H9 (cell line): ENCODE measurements at regions not wholly inside any gene's neighbourhood (a gene's known extent, or its start where the extent isn't known, plus 50 kb on each side); places are given as distances from the start of the nearest gene placed in this dataset.

Source experiments
- DNase-seq: peaks from one replicate; pipeline ENCODE4 v3.0.0-alpha.2; 2017
- H2AFZ ChIP-seq: one replicate; pipeline ENCODE4 v1.6.1; 2013; ENCODE audit warnings: mild to moderate bottlenecking, low read length, control low read depth, moderate library complexity
- H2AK5ac ChIP-seq: 2 replicates; pipeline ENCODE4 v1.6.1; 2013; ENCODE audit warnings: low read length, control low read depth, mixed read lengths; ENCODE audit not compliant: insufficient read length
- H2BK120ac ChIP-seq: one replicate; pipeline ENCODE4 v1.6.1; 2013; ENCODE audit warnings: low read depth, mild to moderate bottlenecking, low read length, control low read depth, inconsistent platforms; ENCODE audit not compliant: poor library complexity, severe bottlenecking
- H2BK12ac ChIP-seq: 2 replicates; pipeline ENCODE4 v1.6.1; 2013; ENCODE audit warnings: low read length, control low read depth, mixed read lengths, low read depth; ENCODE audit not compliant: insufficient read length
- H2BK15ac ChIP-seq: 2 replicates; pipeline ENCODE4 v1.6.1; 2013; ENCODE audit warnings: low read depth, low read length, control low read depth
- H2BK20ac ChIP-seq: one replicate; pipeline ENCODE4 v1.6.1; 2013; ENCODE audit warnings: low read depth, mild to moderate bottlenecking, low read length, control low read depth, inconsistent platforms; ENCODE audit not compliant: poor library complexity, severe bottlenecking
- H2BK5ac ChIP-seq: 2 replicates; pipeline ENCODE4 v1.6.1; 2013; ENCODE audit warnings: low read length, control low read depth, mixed read lengths; ENCODE audit not compliant: insufficient read length
- H3K14ac ChIP-seq: 2 replicates; pipeline ENCODE4 v1.6.1; 2013; ENCODE audit warnings: low read length, control low read depth; ENCODE audit not compliant: insufficient read depth
- H3K18ac ChIP-seq: 2 replicates; pipeline ENCODE4 v1.6.1; 2013; ENCODE audit warnings: low read depth, mild to moderate bottlenecking, mixed read lengths, low read length, control low read depth; ENCODE audit not compliant: insufficient read length
- H3K23ac ChIP-seq: 2 replicates; pipeline ENCODE4 v1.6.1; 2013; ENCODE audit warnings: low read length, control low read depth, mixed read lengths, low read depth; ENCODE audit not compliant: insufficient read length
- H3K23me2 ChIP-seq: 2 replicates; pipeline ENCODE4 v1.6.1; 2013; ENCODE audit warnings: low read depth, mild to moderate bottlenecking, mixed read lengths, low read length, control low read depth; ENCODE audit not compliant: insufficient read length, poor library complexity, severe bottlenecking
- H3K27ac ChIP-seq: 2 replicates; pipeline ENCODE4 v1.5.1; 2013; ENCODE audit warnings: low read length, control low read depth, mixed read lengths, low read depth; ENCODE audit not compliant: insufficient read length
- H3K27me3 ChIP-seq: 2 replicates; pipeline ENCODE4 v1.6.1; 2013; ENCODE audit warnings: low read length, control low read depth, inconsistent platforms; ENCODE audit not compliant: insufficient read depth
- H3K4ac ChIP-seq: 2 replicates; pipeline ENCODE4 v1.6.1; 2013; ENCODE audit warnings: low read depth, mild to moderate bottlenecking, control low read depth, inconsistent platforms, low read length, moderate library complexity
- H3K4me1 ChIP-seq: 2 replicates; pipeline ENCODE4 v1.6.1; 2013; ENCODE audit warnings: low read length, control low read depth, inconsistent platforms; ENCODE audit not compliant: insufficient read depth
- H3K4me2 ChIP-seq: 2 replicates; pipeline ENCODE4 v1.6.1; 2013; ENCODE audit warnings: low read length, control low read depth, mixed read lengths; ENCODE audit not compliant: insufficient read length, insufficient read depth
- H3K56ac ChIP-seq: 2 replicates; pipeline ENCODE4 v1.6.1; 2013; ENCODE audit warnings: low read depth, mild to moderate bottlenecking, mixed read lengths, low read length, control low read depth; ENCODE audit not compliant: insufficient read length
- H3K79me1 ChIP-seq: 2 replicates; pipeline ENCODE4 v1.6.1; 2013; ENCODE audit warnings: low read depth, mild to moderate bottlenecking, moderate library complexity, low read length, control low read depth, inconsistent platforms; ENCODE audit not compliant: insufficient read depth, poor library complexity, severe bottlenecking
- H3K79me2 ChIP-seq: 2 replicates; pipeline ENCODE4 v1.6.1; 2013; ENCODE audit warnings: low read length, control low read depth, inconsistent platforms; ENCODE audit not compliant: insufficient read depth
- H3K9ac ChIP-seq: 2 replicates; pipeline ENCODE4 v1.6.1; 2013; ENCODE audit warnings: low read length, control low read depth, mixed read lengths; ENCODE audit not compliant: insufficient read length; ENCODE audit errors: extremely low read depth
- H3K9me3 ChIP-seq: one replicate; pipeline ENCODE4 v1.6.1; 2013; ENCODE audit warnings: low read depth, low read length, inconsistent platforms; ENCODE audit not compliant: control insufficient read depth
- H3T11ph ChIP-seq: one replicate; pipeline ENCODE4 v1.6.1; 2013; ENCODE audit warnings: mild to moderate bottlenecking, low read length, control low read depth, inconsistent platforms
- H4K20me1 ChIP-seq: one replicate; pipeline ENCODE4 v1.6.1; 2013; ENCODE audit not compliant: control insufficient read depth, insufficient read length, insufficient read depth
- H4K5ac ChIP-seq: 2 replicates; pipeline ENCODE4 v1.6.1; 2013; ENCODE audit warnings: low read depth, mild to moderate bottlenecking, mixed read lengths, low read length, control low read depth; ENCODE audit not compliant: insufficient read length
- H4K8ac ChIP-seq: replicated peaks from 2 replicates; pipeline ENCODE4 v1.6.1; 2013; ENCODE audit warnings: low read length, control low read depth, mixed read lengths, low read depth; ENCODE audit not compliant: insufficient read length
- H4K91ac ChIP-seq: 2 replicates; pipeline ENCODE4 v1.6.1; 2013; ENCODE audit warnings: low read depth, mild to moderate bottlenecking, moderate library complexity, mixed read lengths, low read length, control low read depth; ENCODE audit not compliant: insufficient read length
- H3K27ac Mint-ChIP-seq, 3 experiments: 2 replicates in 2 of 3; 3 replicates in 1 of 3; pipeline ENCODE4 v1.8.0; 2020 to 2021; ENCODE audit warnings: mixed read lengths in 3 of 3, mild to moderate bottlenecking in 1 of 3, moderate library complexity in 1 of 3
- H3K27me3 Mint-ChIP-seq: 2 replicates; pipeline ENCODE4 v1.8.0; 2021; ENCODE audit warnings: low read depth, mild to moderate bottlenecking, moderate library complexity, mixed read lengths
- H3K36me3 Mint-ChIP-seq, 3 experiments: 2 replicates in 2 of 3; 3 replicates in 1 of 3; pipeline ENCODE4 v1.8.0; 2020 to 2021; ENCODE audit warnings: low read depth in 3 of 3, mixed read lengths in 3 of 3; ENCODE audit not compliant: insufficient read depth in 1 of 3
- H3K4me1 Mint-ChIP-seq, 2 experiments: 2 replicates each; pipeline ENCODE4 v1.8.0; 2020; ENCODE audit warnings: mixed read lengths in 2 of 2
- H3K4me3 Mint-ChIP-seq, 2 experiments: 2 replicates in 1 of 2; 3 replicates in 1 of 2; pipeline ENCODE4 v1.8.0; 2020 to 2021; ENCODE audit warnings: mild to moderate bottlenecking in 2 of 2, mixed read lengths in 2 of 2, moderate library complexity in 1 of 2
- H3K9me3 Mint-ChIP-seq, 2 experiments: 2 replicates in 1 of 2; 3 replicates in 1 of 2; pipeline ENCODE4 v1.8.0; 2020; ENCODE audit warnings: mild to moderate bottlenecking in 2 of 2, mixed read lengths in 2 of 2, moderate library complexity in 1 of 2
- WGBS: extraction: QIAGEN DNeasy Blood & Tissue Kit; methylation state at CpG from one replicate; pipeline ENCODE4 v1.1.7; 2013; ENCODE audit warnings: missing lambda C conversion rate, low lambda C conversion rate, mixed read lengths; ENCODE audit not compliant: insufficient read length; ENCODE audit errors: extremely low coverage; 5-methylcytosine and 5-hydroxymethylcytosine counted together
- TF ChIP-seq, protein P1 (sequence below): fragments of 200-600 bp; sonication (generic); conservative IDR thresholded peaks from 3 replicates; pipeline ENCODE4 v1.8.0; 2021; ENCODE audit warnings: antibody characterized with exemption, mild to moderate bottlenecking

DNA sequence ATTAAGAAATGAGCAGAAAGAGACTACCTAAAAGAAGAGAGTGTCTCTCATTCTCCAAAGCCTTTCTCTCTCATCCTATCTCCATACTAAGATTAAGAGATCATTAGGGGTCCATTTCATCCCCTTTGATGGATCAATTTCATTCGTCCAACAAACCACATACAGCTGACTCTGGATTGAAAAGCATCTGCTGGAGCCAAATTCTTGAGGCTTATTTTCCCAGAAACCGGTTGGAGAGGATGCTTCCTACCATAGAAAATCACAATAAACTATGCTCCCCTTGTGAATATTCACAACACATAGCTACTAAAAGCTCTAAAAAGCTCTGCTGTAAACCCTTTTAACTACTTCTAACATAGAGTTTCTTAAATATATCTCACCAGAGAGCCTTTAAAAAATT is 755.0 kb upstream of the ZNF608 start:
- Histone ChIP-seq H3K79me2 (no peaks in the 10 kb centered on the region), H3K9ac (no peak overlapping the region), H3K56ac (no peak overlapping the region), H3K18ac (no peak overlapping the region), H2AFZ (no peak overlapping the region), H3K23ac (no peak overlapping the region), H2BK15ac (no peak overlapping the region), H3K79me1 (no peaks in the 10 kb centered on the region), H3K4me1 (peaks cover 2% of the 10 kb centered on the region; the same call in 1 of the 2 replicates), H4K5ac (no peak overlapping the region), H2BK5ac (no peak overlapping the region), H4K20me1 (no peaks in the 10 kb centered on the region), H2BK120ac (no peak overlapping the region), H4K91ac (no peak overlapping the region), H2BK20ac (no peak overlapping the region), H2AK5ac (no peak overlapping the region), H3K4ac (no peak overlapping the region), H3K27ac (no peak overlapping the region), H3K4me2 (no peak overlapping the region), H3T11ph (no peak overlapping the region), H3K14ac (no peak overlapping the region), H2BK12ac (no peak overlapping the region), H3K23me2 (no peaks in the 10 kb centered on the region), H4K8ac (no peak overlapping the region), H3K9me3 (no peaks in the 10 kb centered on the region), H3K27me3 (no peaks in the 10 kb centered on the region)
- Mint-ChIP-seq H3K4me3 (no peak overlapping the region), H3K4me1 (peaks cover 17 to 27% of the 10 kb centered on the region in 2 experiments), H3K27ac (no peak overlapping the region), H3K36me3 (no peaks in the 10 kb centered on the region), H3K27me3 (no peaks in the 10 kb centered on the region), H3K9me3 (no peaks in the 10 kb centered on the region)
- DNase-seq = no peak
- TF ChIP-seq, protein P1, sequence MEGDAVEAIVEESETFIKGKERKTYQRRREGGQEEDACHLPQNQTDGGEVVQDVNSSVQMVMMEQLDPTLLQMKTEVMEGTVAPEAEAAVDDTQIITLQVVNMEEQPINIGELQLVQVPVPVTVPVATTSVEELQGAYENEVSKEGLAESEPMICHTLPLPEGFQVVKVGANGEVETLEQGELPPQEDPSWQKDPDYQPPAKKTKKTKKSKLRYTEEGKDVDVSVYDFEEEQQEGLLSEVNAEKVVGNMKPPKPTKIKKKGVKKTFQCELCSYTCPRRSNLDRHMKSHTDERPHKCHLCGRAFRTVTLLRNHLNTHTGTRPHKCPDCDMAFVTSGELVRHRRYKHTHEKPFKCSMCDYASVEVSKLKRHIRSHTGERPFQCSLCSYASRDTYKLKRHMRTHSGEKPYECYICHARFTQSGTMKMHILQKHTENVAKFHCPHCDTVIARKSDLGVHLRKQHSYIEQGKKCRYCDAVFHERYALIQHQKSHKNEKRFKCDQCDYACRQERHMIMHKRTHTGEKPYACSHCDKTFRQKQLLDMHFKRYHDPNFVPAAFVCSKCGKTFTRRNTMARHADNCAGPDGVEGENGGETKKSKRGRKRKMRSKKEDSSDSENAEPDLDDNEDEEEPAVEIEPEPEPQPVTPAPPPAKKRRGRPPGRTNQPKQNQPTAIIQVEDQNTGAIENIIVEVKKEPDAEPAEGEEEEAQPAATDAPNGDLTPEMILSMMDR = no peak
- WGBS = no CpG with 5 or more reads among the region's 2 CpGs
